Hepatocyte (in vitro differentiated cells): ENCODE measurements at regions not wholly inside any gene's neighbourhood (a gene's known extent, or its start where the extent isn't known, plus 50 kb on each side); places are given as distances from the start of the nearest gene placed in this dataset.

Experiments
- DNase-seq: peaks from one replicate; pipeline ENCODE4 v3.0.0-alpha.2; 2016; ENCODE audit warnings: low spot score
- H2AFZ ChIP-seq: fragments of 200-600 bp; sonication (generic); 2 replicates; pipeline ENCODE4 v1.6.0; 2016; ENCODE audit warnings: antibody characterized with exemption, mild to moderate bottlenecking
- H3K27ac ChIP-seq: fragments of 200-600 bp; sonication (generic); 2 replicates; pipeline ENCODE4 v1.5.1; 2016; ENCODE audit warnings: mild to moderate bottlenecking
- H3K27me3 ChIP-seq: fragments of 200-600 bp; sonication (generic); 2 replicates; pipeline ENCODE4 v1.6.1; 2016
- H3K36me3 ChIP-seq: fragments of 200-600 bp; sonication (generic); replicated peaks from 2 replicates; pipeline ENCODE4 v1.5.1; 2016; ENCODE audit warnings: low read depth; ENCODE audit not compliant: insufficient read depth
- H3K4me1 ChIP-seq: fragments of 200-600 bp; sonication (generic); 2 replicates; pipeline ENCODE4 v1.5.1; 2016; ENCODE audit warnings: mild to moderate bottlenecking, moderate library complexity; ENCODE audit not compliant: insufficient read depth
- H3K4me2 ChIP-seq: fragments of 200-600 bp; sonication (generic); 2 replicates; pipeline ENCODE4 v1.6.0; 2016
- H3K4me3 ChIP-seq: fragments of 200-600 bp; sonication (generic); 2 replicates; pipeline ENCODE4 v1.5.1; 2016; ENCODE audit warnings: mild to moderate bottlenecking
- H3K79me2 ChIP-seq: fragments of 200-600 bp; sonication (generic); 2 replicates; pipeline ENCODE4 v1.6.0; 2017; ENCODE audit warnings: mild to moderate bottlenecking
- H3K9me2 ChIP-seq: fragments of 200-600 bp; sonication (generic); replicated peaks from 2 replicates; pipeline ENCODE4 v1.6.0; 2017; ENCODE audit warnings: mild to moderate bottlenecking; ENCODE audit not compliant: insufficient read depth
- H3K9me3 ChIP-seq: fragments of 200-600 bp; sonication (generic); 2 replicates; pipeline ENCODE4 v1.5.1; 2016; ENCODE audit warnings: low read depth, mild to moderate bottlenecking
- H4K20me1 ChIP-seq: fragments of 200-600 bp; sonication (generic); 2 replicates; pipeline ENCODE4 v1.6.0; 2016; ENCODE audit warnings: mild to moderate bottlenecking; ENCODE audit not compliant: insufficient read depth, poor library complexity, severe bottlenecking
- EZH2 ChIP-seq: fragments of 200-600 bp; sonication (generic); IDR thresholded peaks from 2 replicates; pipeline ENCODE4 v1.6.1; 2016; ENCODE audit warnings: antibody characterized with exemption, mild to moderate bottlenecking, borderline replicate concordance
- EZH2phosphoT487 ChIP-seq: fragments of 200-600 bp; sonication (generic); IDR thresholded peaks from one replicate; pipeline ENCODE4 v1.6.1; 2018; ENCODE audit warnings: antibody characterized with exemption, mild to moderate bottlenecking, low read depth, moderate library complexity; ENCODE audit not compliant: unreplicated experiment, severe bottlenecking
- WGBS: methylation state at CpG from one replicate; pipeline ENCODE4 v1.1.6; 2016; ENCODE audit warnings: low lambda C conversion rate; ENCODE audit errors: missing lambda C conversion rate; 5-methylcytosine and 5-hydroxymethylcytosine counted together
- TF ChIP-seq, protein P1 (sequence below): fragments of 200-600 bp; sonication (generic); IDR thresholded peaks from 2 replicates; pipeline ENCODE4 v1.5.1; 2016; ENCODE audit warnings: antibody characterized with exemption, mild to moderate bottlenecking; ENCODE audit not compliant: poor library complexity

DNA sequence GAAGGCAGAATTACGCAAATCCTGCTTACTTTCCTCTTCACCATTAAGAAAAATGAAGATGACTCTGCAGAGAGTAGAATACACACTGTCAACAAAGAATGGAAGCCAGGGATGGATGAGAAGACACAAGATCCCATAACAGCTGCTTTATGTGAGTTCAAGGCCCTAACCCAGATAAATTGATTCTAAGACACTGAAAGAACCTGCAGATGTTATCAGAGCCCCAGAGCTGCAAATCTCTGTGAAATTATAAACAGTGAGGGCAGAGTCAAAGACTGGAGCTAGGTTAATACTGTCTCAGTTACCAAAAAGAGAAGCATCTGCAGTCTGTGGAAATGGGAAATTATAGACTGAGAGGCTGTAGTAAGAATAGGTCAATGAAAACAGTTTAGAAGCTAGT is 320.1 kb upstream of the PKDCC start:
- H4K20me1 ChIP-seq: no peaks in the 10 kb centered on the region
- no peak overlapping the region for H3K4me3 ChIP-seq
- H3K9me3 ChIP-seq: no peaks in the 10 kb centered on the region
- H2AFZ ChIP-seq: no peak overlapping the region
- H3K4me1 ChIP-seq: no peaks in the 10 kb centered on the region
- no peak overlapping the region for H3K27ac ChIP-seq
- no peaks in the 10 kb centered on the region for H3K36me3 ChIP-seq
- DNase-seq: no peak
- 100% methylated on average over 1 of the region's 1 CpG for WGBS
- no peaks in the 10 kb centered on the region for H3K9me2 ChIP-seq
- TF ChIP-seq EZH2phosphoT487 (no peak), EZH2 (no peak)
- TF ChIP-seq, protein P1, sequence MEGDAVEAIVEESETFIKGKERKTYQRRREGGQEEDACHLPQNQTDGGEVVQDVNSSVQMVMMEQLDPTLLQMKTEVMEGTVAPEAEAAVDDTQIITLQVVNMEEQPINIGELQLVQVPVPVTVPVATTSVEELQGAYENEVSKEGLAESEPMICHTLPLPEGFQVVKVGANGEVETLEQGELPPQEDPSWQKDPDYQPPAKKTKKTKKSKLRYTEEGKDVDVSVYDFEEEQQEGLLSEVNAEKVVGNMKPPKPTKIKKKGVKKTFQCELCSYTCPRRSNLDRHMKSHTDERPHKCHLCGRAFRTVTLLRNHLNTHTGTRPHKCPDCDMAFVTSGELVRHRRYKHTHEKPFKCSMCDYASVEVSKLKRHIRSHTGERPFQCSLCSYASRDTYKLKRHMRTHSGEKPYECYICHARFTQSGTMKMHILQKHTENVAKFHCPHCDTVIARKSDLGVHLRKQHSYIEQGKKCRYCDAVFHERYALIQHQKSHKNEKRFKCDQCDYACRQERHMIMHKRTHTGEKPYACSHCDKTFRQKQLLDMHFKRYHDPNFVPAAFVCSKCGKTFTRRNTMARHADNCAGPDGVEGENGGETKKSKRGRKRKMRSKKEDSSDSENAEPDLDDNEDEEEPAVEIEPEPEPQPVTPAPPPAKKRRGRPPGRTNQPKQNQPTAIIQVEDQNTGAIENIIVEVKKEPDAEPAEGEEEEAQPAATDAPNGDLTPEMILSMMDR: no peak
- H3K79me2 ChIP-seq: no peaks in the 10 kb centered on the region
- H3K4me2 ChIP-seq: no peak overlapping the region
- no peaks in the 10 kb centered on the region for H3K27me3 ChIP-seq

- Histone ChIP-seq H2AFZ (no peak overlapping the region), H3K27me3 (no peaks in the 10 kb centered on the region), H3K4me2 (no peak overlapping the region), H3K4me3 (no peak overlapping the region), H3K9me2 (no peaks in the 10 kb centered on the region), H3K36me3 (no peaks in the 10 kb centered on the region), H3K9me3 (no peaks in the 10 kb centered on the region), H4K20me1 (no peaks in the 10 kb centered on the region), H3K27ac (no peak overlapping the region), H3K4me1 (no peaks in the 10 kb centered on the region), H3K79me2 (no peaks in the 10 kb centered on the region)
- no peak for DNase-seq
- TF ChIP-seq EZH2 (no peak), EZH2phosphoT487 (no peak)
- TF ChIP-seq, protein P1: no peak
- WGBS: 39% methylated on average over 5 of the region's 5 CpGs
Measured at GRCh38 chr2:41728788-41729338, 319.0 kb upstream of the PKDCC start.

DNA sequence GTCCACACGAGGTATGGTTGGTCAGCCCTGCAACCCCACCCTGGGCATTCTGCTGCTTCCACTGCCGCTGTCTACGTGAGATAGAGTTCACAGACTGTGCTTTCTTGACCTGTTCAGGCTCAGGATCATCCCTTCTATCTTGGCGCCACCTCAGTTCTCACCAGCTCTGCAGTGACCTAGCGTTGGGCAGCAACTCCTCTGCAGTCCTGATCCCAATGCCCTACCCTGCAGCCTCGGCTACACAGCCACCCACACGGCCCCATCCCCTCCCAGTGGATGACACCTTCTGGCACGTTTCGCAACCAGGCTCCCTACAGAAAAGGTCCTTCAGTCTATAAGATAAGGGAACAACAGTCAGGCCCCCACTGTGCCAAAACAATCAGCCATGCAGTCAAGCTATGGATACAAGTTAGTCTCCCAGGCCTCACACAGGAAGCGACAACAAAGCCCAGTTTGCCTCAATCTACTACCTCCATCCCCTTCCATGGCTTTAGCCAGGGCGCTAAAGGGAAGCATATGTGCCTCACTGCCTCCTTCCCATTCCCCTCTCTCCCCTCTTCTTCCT is 317.9 kb upstream of the PKDCC start:
- TF ChIP-seq EZH2phosphoT487 (no peak), EZH2 (no peak)
- TF ChIP-seq, protein P1: no peak

DNA sequence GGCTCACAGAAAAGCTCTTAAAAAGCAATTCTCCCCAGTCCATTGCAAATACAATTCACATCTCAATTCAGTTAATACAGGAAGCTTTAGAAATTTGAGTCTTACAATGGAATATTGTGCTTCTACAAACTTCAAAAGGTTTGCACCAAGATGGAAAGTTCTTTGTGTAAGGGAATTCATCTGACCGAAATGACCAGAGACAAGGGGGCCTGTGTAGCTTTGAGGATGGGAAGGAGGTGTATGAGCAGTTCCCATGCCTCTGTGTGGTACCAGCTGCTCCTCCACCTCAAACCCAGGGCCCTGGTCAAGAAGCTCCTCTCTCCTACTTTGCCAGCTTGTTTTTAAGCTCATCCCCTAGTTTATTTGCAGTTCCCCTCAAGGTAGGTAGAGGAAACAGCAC is 312.8 kb upstream of the PKDCC start:
- no peaks in the 10 kb centered on the region for H3K27me3 ChIP-seq
- H3K36me3 ChIP-seq: no peaks in the 10 kb centered on the region
- no peaks in the 10 kb centered on the region for H3K9me2 ChIP-seq
- no peak overlapping the region for H2AFZ ChIP-seq
- H3K79me2 ChIP-seq: no peaks in the 10 kb centered on the region
- no peak overlapping the region for H3K4me2 ChIP-seq
- WGBS: 92% methylated on average over 1 of the region's 1 CpG
- no peaks in the 10 kb centered on the region for H3K4me1 ChIP-seq
- no peak overlapping the region for H3K4me3 ChIP-seq
- no peak overlapping the region for H3K27ac ChIP-seq
- TF ChIP-seq, protein P1: no peak
- TF ChIP-seq EZH2: no peak
- no peak for TF ChIP-seq EZH2phosphoT487
- H3K9me3 ChIP-seq: no peaks in the 10 kb centered on the region
- no peaks in the 10 kb centered on the region for H4K20me1 ChIP-seq
- no peak for DNase-seq

More for the DNA sequence above, 317.9 kb upstream of the PKDCC start:
- H4K20me1 ChIP-seq: no peaks in the 10 kb centered on the region
- H2AFZ ChIP-seq: no peak overlapping the region
- H3K9me2 ChIP-seq: no peaks in the 10 kb centered on the region
- no peaks in the 10 kb centered on the region for H3K79me2 ChIP-seq
- no peak overlapping the region for H3K4me3 ChIP-seq
- H3K4me1 ChIP-seq: no peaks in the 10 kb centered on the region
- H3K36me3 ChIP-seq: no peaks in the 10 kb centered on the region
- no peak for DNase-seq
- no peak overlapping the region for H3K4me2 ChIP-seq
- H3K27ac ChIP-seq: no peak overlapping the region
- 83% methylated on average over 11 of the region's 11 CpGs for WGBS
- no peaks in the 10 kb centered on the region for H3K9me3 ChIP-seq
- no peaks in the 10 kb centered on the region for H3K27me3 ChIP-seq
